ENCODE measurements at regions not wholly inside any gene's neighbourhood (a gene's known extent, or its start where the extent isn't known, plus 50 kb on each side); places are given as distances from the start of the nearest gene placed in this dataset.

- FAIRE-seq (no peak), DNase-seq (ENCODE audit: low read depth) (peak; percentile 59)
- peaks cover 10% of the 10 kb centered on the region for H3K4me1 Mint-ChIP-seq (ENCODE audit: low read depth, unreplicated experiment)
- H3K27ac Mint-ChIP-seq (ENCODE audit: unreplicated experiment) = peak overlapping the region; percentile 42
- H3K9ac ChIP-seq (ENCODE audit: low read length) = peak overlapping the region; percentile 17
- H3K27me3 ChIP-seq (ENCODE audit: insufficient read depth, low read length) = no peaks in the 10 kb centered on the region
- H4K20me1 ChIP-seq (ENCODE audit: insufficient read depth, low read length) = no peaks in the 10 kb centered on the region
- peak overlapping the region; percentile 23 for H3K27ac ChIP-seq (ENCODE audit: low read depth, low read length)
- peaks cover 2% of the 10 kb centered on the region for H3K9me3 Mint-ChIP-seq (ENCODE audit: unreplicated experiment)
- H2AFZ ChIP-seq (ENCODE audit: low read depth, low read length) = no peak overlapping the region
- H3K4me2 ChIP-seq (ENCODE audit: low read length) = peak overlapping the region; percentile 62
- TF ChIP-seq CTCF (IDR thresholded peaks at IDR 0.05; ENCODE audit: insufficient read depth, low read depth, low read length) = no peak
- no peak for TF ChIP-seq EZH2 (IDR thresholded peaks at IDR 0.05; ENCODE audit: insufficient read depth, low read length)
- no peak overlapping the region for H3K4me3 ChIP-seq (ENCODE audit: insufficient read depth, low read depth, low read length)
- H3K4me3 Mint-ChIP-seq (ENCODE audit: unreplicated experiment) = no peak overlapping the region
- no peaks in the 10 kb centered on the region for H3K79me2 ChIP-seq (ENCODE audit: insufficient read depth, low read length)
- no peaks in the 10 kb centered on the region for H3K27me3 Mint-ChIP-seq (ENCODE audit: low read depth, unreplicated experiment)
- H3K36me3 Mint-ChIP-seq (ENCODE audit: low read depth, unreplicated experiment) = no peaks in the 10 kb centered on the region
- H3K4me1 ChIP-seq (ENCODE audit: insufficient read depth, low read length) = no peaks in the 10 kb centered on the region
- H3K9me3 ChIP-seq (ENCODE audit: insufficient read depth, low read depth, low read length) = no peaks in the 10 kb centered on the region
- no peaks in the 10 kb centered on the region for H3K36me3 ChIP-seq (ENCODE audit: insufficient read depth, low read length)
Measured at GRCh38 chr3:176663387-176663786, 533.9 kb downstream of the TBL1XR1 start.

DNA sequence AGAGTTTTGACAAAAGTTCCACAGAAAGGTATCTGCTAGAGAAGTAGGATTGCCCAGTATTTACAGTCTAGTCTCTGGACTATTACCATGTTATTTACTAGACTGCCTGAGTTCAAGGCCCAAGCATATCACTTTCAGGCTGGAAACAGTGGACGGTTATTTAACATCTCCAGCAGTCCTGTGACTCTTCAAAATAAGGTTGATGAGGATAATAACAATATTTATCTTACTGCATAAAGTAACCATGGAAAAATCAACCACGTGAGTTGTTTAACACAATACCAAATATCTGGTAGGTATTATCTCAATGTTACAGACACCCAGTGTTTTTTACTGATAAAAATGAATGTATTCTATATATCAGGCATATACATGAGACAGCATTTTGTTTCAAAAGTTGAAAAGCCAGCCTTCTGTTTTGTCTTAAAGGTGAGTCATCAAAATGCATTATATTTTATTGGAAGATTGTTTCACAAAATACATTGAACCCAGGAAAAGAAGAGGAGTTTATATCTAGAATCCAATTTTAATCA, 535.8 kb downstream of the TBL1XR1 start:
- Mint-ChIP-seq H3K4me1 (ENCODE audit: low read depth, unreplicated experiment) (peaks cover 10% of the 10 kb centered on the region), H3K4me3 (ENCODE audit: unreplicated experiment) (no peak overlapping the region), H3K36me3 (ENCODE audit: low read depth, unreplicated experiment) (no peaks in the 10 kb centered on the region), H3K9me3 (ENCODE audit: unreplicated experiment) (no peaks in the 10 kb centered on the region), H3K27me3 (ENCODE audit: low read depth, unreplicated experiment) (no peaks in the 10 kb centered on the region), H3K27ac (ENCODE audit: unreplicated experiment) (no peak overlapping the region)
- Histone ChIP-seq H3K4me2 (ENCODE audit: low read length) (no peak overlapping the region), H2AFZ (ENCODE audit: low read depth, low read length) (no peak overlapping the region), H3K9me3 (ENCODE audit: insufficient read depth, low read depth, low read length) (no peaks in the 10 kb centered on the region), H4K20me1 (ENCODE audit: insufficient read depth, low read length) (no peaks in the 10 kb centered on the region), H3K79me2 (ENCODE audit: insufficient read depth, low read length) (no peaks in the 10 kb centered on the region), H3K27ac (ENCODE audit: low read depth, low read length) (no peak overlapping the region), H3K27me3 (ENCODE audit: insufficient read depth, low read length) (no peaks in the 10 kb centered on the region), H3K4me1 (ENCODE audit: insufficient read depth, low read length) (no peaks in the 10 kb centered on the region), H3K36me3 (ENCODE audit: insufficient read depth, low read length) (no peaks in the 10 kb centered on the region), H3K4me3 (ENCODE audit: insufficient read depth, low read depth, low read length) (no peak overlapping the region), H3K9ac (ENCODE audit: low read length) (no peak overlapping the region)
- no peak for TF ChIP-seq CTCF (IDR thresholded peaks at IDR 0.05; ENCODE audit: insufficient read depth, low read depth, low read length)
- FAIRE-seq = no peak
- DNase-seq (ENCODE audit: low read depth) = no peak

DNA sequence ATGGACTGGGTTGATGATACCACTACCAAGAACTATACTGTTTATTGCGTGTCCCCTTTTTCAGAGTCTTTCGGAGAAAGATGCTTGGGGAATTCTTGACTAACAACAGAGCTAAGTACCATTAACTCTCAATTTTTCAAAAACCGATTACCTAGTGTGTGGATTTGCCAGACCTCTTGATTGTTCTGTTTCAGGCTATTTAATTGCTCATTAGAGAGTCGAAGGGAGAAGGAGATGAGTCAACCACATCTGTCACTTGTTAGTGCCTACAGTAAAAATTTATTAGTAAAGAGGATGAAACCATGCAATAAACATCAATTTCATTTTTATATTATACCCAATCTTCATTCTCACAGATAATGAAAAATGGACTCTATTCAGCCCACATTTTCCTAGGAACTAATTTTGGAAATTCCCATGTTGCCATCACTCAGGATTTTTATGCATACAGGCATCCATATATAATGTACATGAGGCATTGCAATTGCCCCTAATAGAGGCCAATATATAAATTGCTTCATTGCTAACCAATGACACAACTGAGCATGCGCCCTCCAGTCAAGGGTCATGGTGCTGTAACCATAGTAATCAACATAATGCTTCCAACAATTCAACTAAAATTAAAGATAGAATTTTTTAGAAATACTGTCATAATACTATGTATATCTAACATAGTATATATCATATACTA, 541.7 kb downstream of the TBL1XR1 start:
- FAIRE-seq (no peak), DNase-seq (ENCODE audit: low read depth) (no peak)

More for the DNA sequence above, 541.7 kb downstream of the TBL1XR1 start:
- no peaks in the 10 kb centered on the region for H3K27me3 ChIP-seq (ENCODE audit: insufficient read depth, low read length)
- H4K20me1 ChIP-seq (ENCODE audit: insufficient read depth, low read length) = no peaks in the 10 kb centered on the region
- H3K4me3 ChIP-seq (ENCODE audit: insufficient read depth, low read depth, low read length) = no peak overlapping the region
- H3K4me2 ChIP-seq (ENCODE audit: low read length) = no peak overlapping the region
- no peaks in the 10 kb centered on the region for H3K36me3 ChIP-seq (ENCODE audit: insufficient read depth, low read length)
- H3K36me3 Mint-ChIP-seq (ENCODE audit: low read depth, unreplicated experiment) = no peaks in the 10 kb centered on the region
- H3K9me3 ChIP-seq (ENCODE audit: insufficient read depth, low read depth, low read length) = no peaks in the 10 kb centered on the region
- TF ChIP-seq CTCF (IDR thresholded peaks at IDR 0.05; ENCODE audit: insufficient read depth, low read depth, low read length) = no peak
- TF ChIP-seq EZH2 (IDR thresholded peaks at IDR 0.05; ENCODE audit: insufficient read depth, low read length) = no peak
- no peak overlapping the region for H2AFZ ChIP-seq (ENCODE audit: low read depth, low read length)
- no peak overlapping the region for H3K27ac Mint-ChIP-seq (ENCODE audit: unreplicated experiment)
- H3K4me1 ChIP-seq (ENCODE audit: insufficient read depth, low read length) = no peaks in the 10 kb centered on the region
- no peak overlapping the region for H3K4me3 Mint-ChIP-seq (ENCODE audit: unreplicated experiment)
- no peaks in the 10 kb centered on the region for H3K79me2 ChIP-seq (ENCODE audit: insufficient read depth, low read length)
- H3K27me3 Mint-ChIP-seq (ENCODE audit: low read depth, unreplicated experiment) = no peaks in the 10 kb centered on the region
- no peak overlapping the region for H3K9ac ChIP-seq (ENCODE audit: low read length)
- H3K4me1 Mint-ChIP-seq (ENCODE audit: low read depth, unreplicated experiment) = no peaks in the 10 kb centered on the region
- H3K27ac ChIP-seq (ENCODE audit: low read depth, low read length) = no peak overlapping the region
- H3K9me3 Mint-ChIP-seq (ENCODE audit: unreplicated experiment) = no peaks in the 10 kb centered on the region

Measured in astrocyte (in vitro differentiated cells and primary cell).